OCI-LY7 (cell line): ENCODE measurements at regions not wholly inside any gene's neighbourhood (a gene's known extent, or its start where the extent isn't known, plus 50 kb on each side); places are given as distances from the start of the nearest gene placed in this dataset.

Experiments used
- BruUV-seq: library from RNA; stranded (reverse); fragments of 400-500 nt; replicated peaks from 2 replicates; lab custom pipeline; 2021; lab: Mats Ljungman, UMichigan
- CTCF ChIA-PET: fragments of 300-600 bp; sonication (Branson Sonifier 250); formaldehyde crosslinking; loops from one replicate; lab custom pipeline; 2022; ENCODE audit warnings: antibody characterized with exemption; ENCODE audit not compliant: unreplicated experiment; lab: Charles Lee
- POLR2A ChIA-PET: fragments of 300-600 bp; sonication (Branson Sonifier 250); formaldehyde crosslinking; loops from one replicate; lab custom pipeline; 2022; ENCODE audit warnings: antibody characterized with exemption; lab: Charles Lee
- DNase-seq: peaks from one replicate; pipeline ENCODE4 v3.0.0-alpha.2; 2015; ENCODE audit warnings: low spot score
- H2AFZ ChIP-seq: fragments of 200-600 bp; sonication (generic), shearing (Covaris generic); 2 replicates; pipeline ENCODE4 v1.6.1; 2014; ENCODE audit warnings: mild to moderate bottlenecking, antibody characterized with exemption, low read length, moderate library complexity
- H3K27ac ChIP-seq: fragments of 200-600 bp; sonication (generic); 2 replicates; pipeline ENCODE4 v1.5.1; 2014; ENCODE audit warnings: mixed run types, low read depth, mild to moderate bottlenecking, moderate library complexity, low read length, inconsistent platforms; ENCODE audit not compliant: poor library complexity, severe bottlenecking
- H3K36me3 ChIP-seq: fragments of 200-600 bp; sonication (generic); 2 replicates; pipeline ENCODE4 v1.6.1; 2014; ENCODE audit warnings: mild to moderate bottlenecking, antibody characterized with exemption, low read length, moderate library complexity, mixed read lengths; ENCODE audit not compliant: insufficient read depth
- H3K4me1 ChIP-seq: fragments of 200-600 bp; sonication (generic); 2 replicates; pipeline ENCODE4 v1.5.1; 2014; ENCODE audit warnings: mild to moderate bottlenecking, low read length; ENCODE audit not compliant: insufficient read depth, poor library complexity, severe bottlenecking
- H3K4me2 ChIP-seq: fragments of 200-600 bp; sonication (generic); 2 replicates; pipeline ENCODE4 v1.6.1; 2014; ENCODE audit warnings: mild to moderate bottlenecking, low read length
- H3K4me3 ChIP-seq: fragments of 200-600 bp; sonication (generic); 2 replicates; pipeline ENCODE4 v1.5.1; 2014; ENCODE audit warnings: mild to moderate bottlenecking, low read depth, low read length; ENCODE audit not compliant: poor library complexity, severe bottlenecking
- H3K79me2 ChIP-seq: fragments of 200-600 bp; sonication (generic); 2 replicates; pipeline ENCODE4 v1.6.1; 2016; ENCODE audit warnings: low read depth, mild to moderate bottlenecking, low read length, moderate library complexity, mixed read lengths; ENCODE audit not compliant: insufficient read depth
- H3K9me2 ChIP-seq: fragments of 200-600 bp; sonication (generic); 2 replicates; pipeline ENCODE4 v1.6.1; 2016; ENCODE audit warnings: mild to moderate bottlenecking, low read length, mixed read lengths; ENCODE audit not compliant: insufficient read depth
- H3K9me3 ChIP-seq: fragments of 200-600 bp; sonication (generic); 2 replicates; pipeline ENCODE4 v1.6.1; 2014; ENCODE audit warnings: mild to moderate bottlenecking, mixed run types, low read length, mixed read lengths
- H4K20me1 ChIP-seq: fragments of 200-600 bp; sonication (generic); 2 replicates; pipeline ENCODE4 v1.6.1; 2014; ENCODE audit warnings: mild to moderate bottlenecking, antibody characterized with exemption, low read length, moderate library complexity, mixed read lengths; ENCODE audit not compliant: insufficient read depth
- CTCF ChIP-seq: fragments of 200-600 bp; sonication (generic); conservative IDR thresholded peaks from 2 replicates; pipeline ENCODE4 v1.5.1; 2014; ENCODE audit warnings: mild to moderate bottlenecking, antibody characterized with exemption, low read length, moderate library complexity, mixed read lengths
- EZH2phosphoT487 ChIP-seq: fragments of 200-600 bp; sonication (generic); IDR thresholded peaks from 2 replicates; pipeline ENCODE4 v1.6.1; 2018; ENCODE audit warnings: low read depth, borderline replicate concordance, mild to moderate bottlenecking, mixed run types, antibody characterized with exemption, low read length, moderate library complexity, mixed read lengths
- intact Hi-C: fragments of 100-400 bp; cut with micrococcal nuclease; formaldehyde crosslinking; loops from one replicate; pipeline ENCODE4 v1.10.0; 2022; ENCODE audit not compliant: unreplicated experiment

DNA sequence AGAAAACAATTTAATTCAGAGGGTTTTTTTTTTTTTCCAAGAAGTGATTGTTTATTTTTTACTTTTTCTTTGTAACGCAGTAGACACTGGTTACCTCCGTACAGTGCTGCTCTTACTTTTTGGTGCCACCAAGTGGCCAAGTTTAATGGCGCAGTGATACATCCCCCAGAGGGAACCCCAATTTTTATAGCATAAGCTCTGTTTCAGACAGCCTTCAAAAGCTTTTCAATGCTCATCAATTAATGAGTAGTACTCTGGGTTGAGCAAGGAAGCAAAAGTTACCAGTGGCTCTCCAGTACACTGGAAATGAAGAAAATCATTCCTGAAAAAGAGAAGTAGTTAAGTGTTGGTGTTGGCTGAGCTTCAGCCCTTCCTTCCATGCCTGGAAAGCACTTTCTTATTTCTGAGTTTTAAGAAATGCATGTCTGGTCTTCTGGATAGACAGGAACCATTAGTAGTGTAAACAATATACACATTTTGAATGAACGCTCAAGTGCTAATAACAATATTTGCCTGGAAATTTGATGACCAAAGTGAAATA lies 129.1 kb upstream of the SMLR1 start:
- no TSS peak for BruUV-seq
- Histone ChIP-seq H4K20me1 (no peaks in the 10 kb centered on the region), H3K36me3 (no peaks in the 10 kb centered on the region), H3K4me3 (no peak overlapping the region), H3K4me1 (no peaks in the 10 kb centered on the region), H3K4me2 (no peak overlapping the region), H3K27ac (no peak overlapping the region), H3K79me2 (no peaks in the 10 kb centered on the region), H2AFZ (no peak overlapping the region), H3K9me2 (no peaks in the 10 kb centered on the region), H3K9me3 (no peaks in the 10 kb centered on the region)
- intact Hi-C loops: loop anchor here (2.0 kb wide), 1 partner anchor 375 kb away; no protein-coding TSS in a partner anchor
- ChIA-PET CTCF (no interaction called here), POLR2A (interaction anchor here (0.6 to 1.0 kb wide), 3 partner anchors 16 to 388 kb away, joined by 4 read pairs; no protein-coding TSS in a partner anchor)
- DNase-seq: peak; percentile 31
- no peak for TF ChIP-seq EZH2phosphoT487
- TF ChIP-seq CTCF: peak; percentile 93

- BruUV-seq: no TSS peak
- Histone ChIP-seq H2AFZ (no peak overlapping the region), H3K4me3 (no peak overlapping the region), H3K4me1 (no peaks in the 10 kb centered on the region), H3K79me2 (no peaks in the 10 kb centered on the region), H3K9me3 (no peaks in the 10 kb centered on the region), H4K20me1 (no peaks in the 10 kb centered on the region), H3K9me2 (no peaks in the 10 kb centered on the region), H3K4me2 (no peak overlapping the region), H3K36me3 (no peaks in the 10 kb centered on the region), H3K27ac (no peak overlapping the region)
- CTCF ChIA-PET: no interaction called here
- TF ChIP-seq EZH2phosphoT487 (no peak), CTCF (no peak)
- POLR2A ChIA-PET: interaction anchor here (0.5 kb wide), 1 partner anchor 384 kb away, joined by 5 read pairs; no protein-coding TSS in a partner anchor
- intact Hi-C loops: loop anchor here (2.0 kb wide), 1 partner anchor 377 kb away; no protein-coding TSS in a partner anchor
- no peak for DNase-seq
These were observed 127.5 kb upstream of the SMLR1 start for GRCh38 chr6:130699742-130700141.

DNA sequence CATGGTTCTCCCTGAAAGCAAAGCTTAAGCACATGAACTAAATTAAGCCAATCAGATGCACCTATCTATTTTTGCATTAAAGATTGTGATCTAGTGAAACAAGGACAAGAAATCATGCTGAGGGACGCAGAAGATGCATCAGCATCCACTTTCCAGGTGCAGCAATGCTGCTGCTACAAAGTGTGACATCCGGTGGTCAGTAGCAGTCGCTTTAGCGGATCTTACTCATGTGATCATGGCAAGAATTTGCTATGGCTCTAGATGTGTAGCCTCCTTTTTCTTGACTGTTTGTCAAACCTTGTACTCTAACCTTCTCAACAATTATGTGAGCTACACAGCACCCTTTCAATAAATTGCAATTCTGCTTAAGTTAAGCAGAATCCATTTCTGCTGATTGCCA lies 126.8 kb upstream of the SMLR1 start:
- Histone ChIP-seq H3K9me2 (no peaks in the 10 kb centered on the region), H3K27ac (no peak overlapping the region), H3K9me3 (no peaks in the 10 kb centered on the region), H3K4me3 (no peak overlapping the region), H3K4me1 (no peaks in the 10 kb centered on the region), H3K4me2 (no peak overlapping the region), H3K79me2 (no peaks in the 10 kb centered on the region), H4K20me1 (no peaks in the 10 kb centered on the region), H3K36me3 (no peaks in the 10 kb centered on the region), H2AFZ (no peak overlapping the region)
- intact Hi-C loops: no loop called here
- no TSS peak for BruUV-seq
- DNase-seq: no peak
- TF ChIP-seq CTCF (no peak), EZH2phosphoT487 (no peak)
- CTCF ChIA-PET: no interaction called here
- POLR2A ChIA-PET: interaction anchor here (0.5 kb wide), 1 partner anchor 385 kb away, joined by 5 read pairs; no protein-coding TSS in a partner anchor
